OCI-LY1 (cell line): ENCODE measurements at regions not wholly inside any gene's neighbourhood (a gene's known extent, or its start where the extent isn't known, plus 50 kb on each side); places are given as distances from the start of the nearest gene placed in this dataset.

ENCODE experiments used
- EZH2 ChIP-seq: fragments of 200-600 bp; sonication (generic), shearing (Covaris generic); IDR thresholded peaks from 2 replicates; pipeline ENCODE4 v1.8.0; 2017; ENCODE audit warnings: borderline replicate concordance, mixed run types, mild to moderate bottlenecking, antibody characterized with exemption, low read length, moderate library complexity, mixed read lengths
- TF ChIP-seq, protein P1 (sequence below): fragments of 200-600 bp; sonication (generic), shearing (Covaris generic); IDR thresholded peaks from 2 replicates; pipeline ENCODE4 v1.5.1; 2017; ENCODE audit warnings: mild to moderate bottlenecking, antibody characterized with exemption, low read length, moderate library complexity, mixed read lengths

DNA sequence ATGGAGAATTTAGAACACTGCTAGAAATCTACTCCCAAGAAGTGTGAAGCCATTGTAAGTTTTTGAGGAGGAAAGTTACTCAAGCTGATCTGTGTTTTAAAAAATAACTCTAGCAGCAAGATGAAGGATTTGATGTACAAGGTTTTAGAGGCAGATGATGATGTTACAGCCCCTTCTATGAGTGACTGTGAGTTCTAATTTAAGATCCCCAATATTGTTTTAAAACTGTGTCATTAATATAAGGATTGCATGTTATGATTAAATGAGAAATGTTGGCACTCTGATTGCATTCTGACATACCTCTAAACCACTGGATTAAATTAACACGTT is 293.5 kb downstream of the ADGB start:
- TF ChIP-seq, protein P1, sequence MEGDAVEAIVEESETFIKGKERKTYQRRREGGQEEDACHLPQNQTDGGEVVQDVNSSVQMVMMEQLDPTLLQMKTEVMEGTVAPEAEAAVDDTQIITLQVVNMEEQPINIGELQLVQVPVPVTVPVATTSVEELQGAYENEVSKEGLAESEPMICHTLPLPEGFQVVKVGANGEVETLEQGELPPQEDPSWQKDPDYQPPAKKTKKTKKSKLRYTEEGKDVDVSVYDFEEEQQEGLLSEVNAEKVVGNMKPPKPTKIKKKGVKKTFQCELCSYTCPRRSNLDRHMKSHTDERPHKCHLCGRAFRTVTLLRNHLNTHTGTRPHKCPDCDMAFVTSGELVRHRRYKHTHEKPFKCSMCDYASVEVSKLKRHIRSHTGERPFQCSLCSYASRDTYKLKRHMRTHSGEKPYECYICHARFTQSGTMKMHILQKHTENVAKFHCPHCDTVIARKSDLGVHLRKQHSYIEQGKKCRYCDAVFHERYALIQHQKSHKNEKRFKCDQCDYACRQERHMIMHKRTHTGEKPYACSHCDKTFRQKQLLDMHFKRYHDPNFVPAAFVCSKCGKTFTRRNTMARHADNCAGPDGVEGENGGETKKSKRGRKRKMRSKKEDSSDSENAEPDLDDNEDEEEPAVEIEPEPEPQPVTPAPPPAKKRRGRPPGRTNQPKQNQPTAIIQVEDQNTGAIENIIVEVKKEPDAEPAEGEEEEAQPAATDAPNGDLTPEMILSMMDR: no peak
- TF ChIP-seq EZH2: no peak
